Activated T-cell treated with anti-CD3 and anti-CD28 coated beads, Interleukin-2, amount 50 U/mL, for 1 hour (primary cell): ENCODE measurements at regions not wholly inside any gene's neighbourhood (a gene's known extent, or its start where the extent isn't known, plus 50 kb on each side); places are given as distances from the start of the nearest gene placed in this dataset.
A peak's percentile ranks its signal among the peaks of the same experiment; 100 is the strongest.
"Not testable (repeated sequence)": the region's sequence is repeated elsewhere in the genome, so short reads cannot be mapped to it uniquely, and the experiment has no call there.

Experiments used
- DNase-seq: peaks from one replicate; pipeline ENCODE4 v3.0.0-alpha.2; 2020

DNA sequence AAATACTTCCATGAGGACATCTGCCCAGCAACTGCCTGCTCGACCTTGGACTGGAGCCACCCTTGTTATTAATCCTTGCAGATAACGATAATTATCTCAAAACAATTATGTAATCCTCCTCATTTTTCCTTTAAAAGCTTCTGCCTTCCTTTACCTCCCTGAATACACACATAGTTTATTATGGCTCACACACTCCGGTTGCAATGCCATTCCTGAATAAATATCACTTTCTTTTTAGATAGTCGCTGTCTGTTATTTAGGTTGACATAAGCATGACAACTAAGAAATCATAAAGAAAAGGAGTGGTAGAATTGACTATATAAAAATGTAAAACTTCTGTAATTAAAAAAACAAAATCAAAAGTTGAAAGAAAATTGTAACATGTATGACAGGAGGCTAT lies 64.8 kb downstream of the B4GALT7 start:
- DNase-seq: not testable (repeated sequence)

DNA sequence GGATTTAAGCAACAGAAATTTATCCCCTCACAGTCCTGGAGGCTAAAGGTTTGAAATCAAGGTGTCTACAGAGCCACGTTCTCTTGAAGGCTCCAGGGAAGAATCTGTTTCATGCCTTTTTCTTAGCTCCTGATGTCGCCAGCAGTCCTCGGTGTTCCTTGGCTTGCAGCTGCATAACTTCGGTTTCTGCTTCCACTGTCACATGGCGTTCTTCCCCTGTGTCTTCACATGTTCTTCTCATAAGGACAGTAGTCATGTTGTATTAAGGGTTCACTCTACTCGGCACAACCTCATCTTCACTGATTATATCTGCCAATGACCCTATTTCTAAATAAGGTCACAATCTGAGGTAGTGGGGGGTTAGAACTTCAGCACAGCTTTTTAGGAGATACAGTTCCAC lies 65.2 kb downstream of the B4GALT7 start:
- DNase-seq: not testable (repeated sequence)

DNA sequence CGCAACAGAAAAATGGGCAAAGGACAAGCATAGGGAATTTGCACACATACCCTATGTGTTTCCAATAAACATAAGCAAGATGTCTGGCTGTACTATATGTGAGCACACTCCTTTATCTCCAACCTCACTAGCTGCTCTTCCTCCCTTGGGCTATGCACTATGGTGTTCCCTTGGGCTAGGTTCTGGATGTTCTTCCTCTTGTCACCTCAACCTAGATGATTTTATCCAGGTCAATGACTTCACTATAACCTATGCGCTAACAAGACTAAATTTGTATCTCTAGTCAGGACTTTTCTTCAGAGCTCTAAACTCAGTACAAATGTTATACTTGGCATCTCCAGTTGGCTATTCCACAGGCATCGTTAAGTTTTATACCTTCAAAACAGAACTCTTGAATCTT lies 66.0 kb downstream of the B4GALT7 start:
- DNase-seq: not testable (repeated sequence)

DNA sequence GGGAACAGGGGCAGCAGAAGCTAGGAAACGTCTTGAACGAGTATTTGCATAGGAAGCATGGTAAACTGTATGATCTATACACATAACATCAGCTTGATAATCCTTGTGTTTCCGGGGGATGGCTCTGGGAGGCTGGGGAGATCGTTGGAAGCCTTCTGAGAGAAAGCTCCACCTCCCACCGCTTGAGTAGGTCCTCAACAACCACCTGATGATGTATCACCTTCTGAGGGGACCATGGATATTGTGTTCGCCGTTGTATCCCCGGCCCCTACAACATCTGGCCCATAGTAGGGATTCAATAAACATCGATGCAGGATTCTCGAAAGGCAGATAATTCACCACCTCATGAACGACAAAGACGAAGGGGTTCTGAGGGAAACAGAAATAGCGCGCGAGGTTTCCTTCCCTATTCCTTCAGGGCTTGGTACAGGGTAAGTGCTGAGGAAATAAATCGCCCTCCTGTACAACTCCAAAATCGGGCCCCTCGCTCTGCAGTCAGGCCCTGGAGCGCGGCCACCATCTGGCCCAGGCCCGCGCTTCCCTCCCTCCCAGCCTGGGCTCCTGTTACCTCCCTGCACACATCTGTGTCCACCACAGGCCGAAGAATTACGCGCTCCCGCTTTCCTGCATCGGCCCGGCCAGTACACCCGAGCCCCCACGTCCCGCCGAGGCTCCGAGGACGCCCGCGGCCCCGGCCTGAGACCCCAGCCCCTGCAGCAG lies 71.3 kb downstream of the B4GALT7 start:
- DNase-seq: peak; percentile 22

DNA sequence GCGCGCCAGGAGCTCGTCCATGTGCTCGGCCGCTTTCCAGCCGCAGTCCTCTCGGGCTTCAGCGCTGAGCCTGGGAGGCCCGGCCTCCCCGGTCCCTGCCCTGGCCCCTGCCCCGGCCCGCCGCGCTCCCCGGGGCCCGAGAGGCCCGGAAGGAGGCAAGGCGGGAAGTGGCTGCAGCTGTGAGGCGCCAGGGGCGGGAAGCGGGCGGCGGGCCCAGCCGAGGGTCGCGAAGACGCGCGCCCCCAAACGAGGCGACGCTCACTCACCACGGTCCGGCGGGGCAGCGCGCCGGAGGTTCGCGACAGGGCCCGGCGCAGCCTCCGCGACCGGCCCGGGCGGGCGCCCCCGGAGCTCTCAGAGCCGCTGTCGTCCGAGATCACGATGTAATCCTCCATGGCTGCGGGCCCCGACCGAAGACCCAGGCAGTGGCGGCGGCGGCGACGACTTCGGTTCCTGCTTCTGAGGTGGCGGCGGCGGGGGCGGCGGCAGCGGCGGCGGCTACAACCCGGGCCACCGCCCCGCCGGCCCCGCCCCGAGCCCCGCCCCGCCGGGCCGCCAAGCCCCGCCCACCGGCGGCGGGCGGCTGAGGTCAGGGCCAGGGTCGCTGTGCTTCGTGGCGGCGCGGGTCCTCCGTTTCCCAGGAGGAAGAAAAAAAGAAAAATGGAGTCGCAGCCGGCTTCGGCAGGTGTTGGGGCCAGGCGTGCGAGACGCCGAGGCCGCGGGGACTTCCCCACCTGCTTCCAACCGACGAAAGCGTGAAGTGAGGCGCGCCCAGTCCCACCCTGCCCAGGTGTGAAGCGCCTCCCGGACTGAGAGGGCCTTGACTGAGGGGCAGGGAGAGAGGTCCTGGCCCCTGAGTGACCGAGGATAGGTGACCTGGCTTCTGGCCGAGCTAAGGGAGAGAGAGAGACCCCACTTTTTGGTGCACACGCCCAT lies 72.1 kb downstream of the B4GALT7 start:
- peak; percentile 82 for DNase-seq
